Upper lobe of left lung (tissue), 6 donors: ENCODE measurements at regions not wholly inside any gene's neighbourhood (a gene's known extent, or its start where the extent isn't known, plus 50 kb on each side); places are given as distances from the start of the nearest gene placed in this dataset.
A peak's percentile ranks its signal among the peaks of the same experiment; 100 is the strongest.

Experiments
- ATAC-seq, 2 donors: fragments of 200-7000 bp; cut with Tn5 transposase; one replicate each; pipeline ENCODE4 v1.9.1; 2022; ENCODE audit warnings: mild to moderate bottlenecking in 2 of 2, moderate library complexity in 2 of 2; ENCODE audit not compliant: low FRiP score in 2 of 2
- DNase-seq, 2 donors: peaks; one replicate each; pipeline ENCODE4 v3.0.0-alpha.2; 2019 to 2020
- H3K27ac ChIP-seq, 4 donors: fragments of 200-600 bp; sonication (generic); one replicate each; pipeline ENCODE4 v1.5.1; 2016 to 2019
- H3K27me3 ChIP-seq, 4 donors: fragments of 200-600 bp; sonication (generic); one replicate each; pipeline ENCODE4 v1.5.1; 2017 to 2019
- H3K36me3 ChIP-seq, 4 donors: fragments of 200-600 bp; sonication (generic); one replicate each; pipeline ENCODE4 v1.5.1; 2016 to 2019
- H3K4me1 ChIP-seq, 4 donors: fragments of 200-600 bp; sonication (generic); one replicate each; pipeline ENCODE4 v1.5.1; 2018 to 2019
- H3K4me3 ChIP-seq, 4 donors: fragments of 200-600 bp; sonication (generic); one replicate each; pipeline ENCODE4 v1.5.1; 2017 to 2019; ENCODE audit warnings: mild to moderate bottlenecking in 2 of 4, moderate library complexity in 1 of 4
- H3K9me3 ChIP-seq, 4 donors: fragments of 200-600 bp; sonication (generic); one replicate each; pipeline ENCODE4 v1.5.1; 2018 to 2019
- CTCF ChIP-seq, 6 experiments: fragments of 450-650 bp in 4 of 6; fragments of 200-600 bp in 2 of 6; sonication (generic) in 2 of 6; IDR thresholded peaks; one replicate each; pipeline ENCODE4 v1.5.1; 2016 to 2019; ENCODE audit warnings: antibody characterized with exemption in 6 of 6
- EP300 ChIP-seq, 4 donors: sonication (generic); formaldehyde crosslinking; IDR thresholded peaks; one replicate each; pipeline ENCODE4 v1.5.1; 2017; ENCODE audit warnings: antibody characterized with exemption in 4 of 4, control low read depth in 2 of 4
- POLR2A ChIP-seq, 4 donors: fragments of 450-650 bp; IDR thresholded peaks; one replicate each; pipeline ENCODE4 v1.5.1; 2016 to 2017; ENCODE audit warnings: antibody characterized with exemption in 4 of 4, mild to moderate bottlenecking in 2 of 4
- POLR2AphosphoS5 ChIP-seq, 2 donors: sonication (generic); formaldehyde crosslinking; IDR thresholded peaks; one replicate each; pipeline ENCODE4 v1.5.1; 2017; ENCODE audit warnings: antibody characterized with exemption in 2 of 2
- WGBS, 2 donors: methylation state at CpG; one replicate each; pipeline ENCODE4 v1.1.5; 2017 to 2018; 5-methylcytosine and 5-hydroxymethylcytosine counted together
- donor health status: DM: no; HTN: no; CAD: no; lungs with moderate emphysema.
- donor health status: DM: no; HTN: yes; CAD: no; lungs with severe emphysema.

- Histone ChIP-seq H3K4me1 (peaks cover 0 to 9% (median 7%) of the 10 kb centered on the region in 4 donors), H3K27ac (no peak overlapping the region), H3K4me3 (no peak overlapping the region), H3K36me3 (no peaks in the 10 kb centered on the region), H3K27me3 (no peaks in the 10 kb centered on the region), H3K9me3 (no peaks in the 10 kb centered on the region)
- WGBS, 2 donors = 0 to 75% methylated on average over 1 of the region's 1 CpG
- ATAC-seq (no peak), DNase-seq (no peak)
- TF ChIP-seq EP300 (IDR thresholded peaks at IDR 0.05) (no peak), CTCF (IDR thresholded peaks at IDR 0.05) (no peak), POLR2AphosphoS5 (IDR thresholded peaks at IDR 0.05) (no peak), POLR2A (IDR thresholded peaks at IDR 0.05) (no peak)
Observed at GRCh38 chr15:70283511-70283910, 185.8 kb upstream of the TLE3 start.

GRCh38 chr15:70281811-70282307, 184.1 kb upstream of the TLE3 start:
- Histone ChIP-seq H3K4me3 (no peak overlapping the region), H3K4me1 (peaks cover 0 to 9% (median 7%) of the 10 kb centered on the region in 4 donors), H3K27me3 (no peaks in the 10 kb centered on the region), H3K27ac (no peak overlapping the region), H3K9me3 (no peaks in the 10 kb centered on the region), H3K36me3 (no peaks in the 10 kb centered on the region)
- TF ChIP-seq POLR2AphosphoS5 (IDR thresholded peaks at IDR 0.05) (no peak), EP300 (IDR thresholded peaks at IDR 0.05) (no peak), POLR2A (IDR thresholded peaks at IDR 0.05) (no peak), CTCF (IDR thresholded peaks at IDR 0.05) (no peak)
- ATAC-seq (no peak), DNase-seq (no peak)
- 79 to 90% methylated on average over 4 of the region's 4 CpGs for WGBS, 2 donors

GRCh38 chr15:70281261-70281810, 183.6 kb upstream of the TLE3 start:
- no peaks in the 10 kb centered on the region for H3K27me3 ChIP-seq
- TF ChIP-seq POLR2AphosphoS5 (IDR thresholded peaks at IDR 0.05) (no peak), CTCF (IDR thresholded peaks at IDR 0.05) (no peak), POLR2A (IDR thresholded peaks at IDR 0.05) (no peak), EP300 (IDR thresholded peaks at IDR 0.05) (no peak)
- ATAC-seq = no peak
- no peaks in the 10 kb centered on the region for H3K9me3 ChIP-seq
- no peak overlapping the region for H3K27ac ChIP-seq
- no peak overlapping the region for H3K4me3 ChIP-seq
- 88 to 93% methylated on average over 3 of the region's 3 CpGs for WGBS, 2 donors
- no peaks in the 10 kb centered on the region for H3K36me3 ChIP-seq
- H3K4me1 ChIP-seq = peaks cover 0 to 7% (median 6%) of the 10 kb centered on the region in 4 donors
- DNase-seq = no peak

- TF ChIP-seq POLR2A (IDR thresholded peaks at IDR 0.05) (no peak), EP300 (IDR thresholded peaks at IDR 0.05) (no peak), CTCF (IDR thresholded peaks at IDR 0.05) (no peak), POLR2AphosphoS5 (IDR thresholded peaks at IDR 0.05) (no peak)
- DNase-seq = peak in 1 of 2 donors; percentile 9
- WGBS, 2 donors = 84 to 86% methylated on average over 6 of the region's 6 CpGs
Observed at GRCh38 chr15:70280781-70281180, 183.1 kb upstream of the TLE3 start.

GRCh38 chr15:70279096-70279495, 181.4 kb upstream of the TLE3 start:
- H3K27ac ChIP-seq = no peak overlapping the region
- ATAC-seq = no peak
- peaks cover 0 to 5% (median 0%) of the 10 kb centered on the region in 4 donors for H3K4me1 ChIP-seq
- H3K36me3 ChIP-seq = no peaks in the 10 kb centered on the region
- no peak for TF ChIP-seq CTCF (IDR thresholded peaks at IDR 0.05)
- TF ChIP-seq EP300 (IDR thresholded peaks at IDR 0.05) = no peak
- TF ChIP-seq POLR2AphosphoS5 (IDR thresholded peaks at IDR 0.05) = no peak
- TF ChIP-seq POLR2A (IDR thresholded peaks at IDR 0.05) = no peak
- H3K4me3 ChIP-seq = no peak overlapping the region
- DNase-seq = no peak
- WGBS, 2 donors = 78 to 87% methylated on average over 6 of the region's 6 CpGs
- no peaks in the 10 kb centered on the region for H3K9me3 ChIP-seq
- H3K27me3 ChIP-seq = no peaks in the 10 kb centered on the region

More at GRCh38 chr15:70280781-70281180, 183.1 kb upstream of the TLE3 start:
- Histone ChIP-seq H3K36me3 (no peaks in the 10 kb centered on the region), H3K9me3 (no peaks in the 10 kb centered on the region), H3K27ac (no peak overlapping the region), H3K27me3 (no peaks in the 10 kb centered on the region), H3K4me1 (peaks cover 0 to 3% (median 2%) of the 10 kb centered on the region in 4 donors), H3K4me3 (no peak overlapping the region)
- no peak for ATAC-seq
